ENCODE measurements at regions not wholly inside any gene's neighbourhood (a gene's known extent, or its start where the extent isn't known, plus 50 kb on each side); places are given as distances from the start of the nearest gene placed in this dataset.

DNA sequence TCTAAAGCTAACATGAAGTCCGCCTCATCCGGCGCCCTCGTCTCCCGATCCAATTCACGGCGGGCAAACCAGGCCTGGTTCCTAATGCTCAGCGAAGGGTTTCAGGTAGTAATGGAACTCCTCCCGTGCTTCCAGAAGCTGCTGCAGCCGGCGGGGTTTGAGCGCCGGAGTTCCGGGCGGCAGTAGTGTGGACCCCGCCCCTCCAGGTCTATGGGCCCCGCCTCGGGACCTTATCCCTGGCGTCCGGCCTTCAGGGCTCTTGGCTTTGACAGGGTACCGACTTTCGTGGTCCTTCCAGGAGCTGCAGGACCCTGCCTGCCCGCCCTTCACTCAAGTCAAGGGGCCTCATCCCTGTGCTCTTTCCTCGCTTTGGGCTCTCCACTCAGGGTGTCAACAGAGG, 304.1 kb downstream of the FAM72C start:
- TF ChIP-seq, protein P1, sequence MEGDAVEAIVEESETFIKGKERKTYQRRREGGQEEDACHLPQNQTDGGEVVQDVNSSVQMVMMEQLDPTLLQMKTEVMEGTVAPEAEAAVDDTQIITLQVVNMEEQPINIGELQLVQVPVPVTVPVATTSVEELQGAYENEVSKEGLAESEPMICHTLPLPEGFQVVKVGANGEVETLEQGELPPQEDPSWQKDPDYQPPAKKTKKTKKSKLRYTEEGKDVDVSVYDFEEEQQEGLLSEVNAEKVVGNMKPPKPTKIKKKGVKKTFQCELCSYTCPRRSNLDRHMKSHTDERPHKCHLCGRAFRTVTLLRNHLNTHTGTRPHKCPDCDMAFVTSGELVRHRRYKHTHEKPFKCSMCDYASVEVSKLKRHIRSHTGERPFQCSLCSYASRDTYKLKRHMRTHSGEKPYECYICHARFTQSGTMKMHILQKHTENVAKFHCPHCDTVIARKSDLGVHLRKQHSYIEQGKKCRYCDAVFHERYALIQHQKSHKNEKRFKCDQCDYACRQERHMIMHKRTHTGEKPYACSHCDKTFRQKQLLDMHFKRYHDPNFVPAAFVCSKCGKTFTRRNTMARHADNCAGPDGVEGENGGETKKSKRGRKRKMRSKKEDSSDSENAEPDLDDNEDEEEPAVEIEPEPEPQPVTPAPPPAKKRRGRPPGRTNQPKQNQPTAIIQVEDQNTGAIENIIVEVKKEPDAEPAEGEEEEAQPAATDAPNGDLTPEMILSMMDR (IDR thresholded peaks at IDR 0.05 in 4 of 5, conservative IDR thresholded peaks at IDR 0.05 in 1 of 5) = no peak
- TF ChIP-seq POLR2A (IDR thresholded peaks at IDR 0.05) = no peak

Measured in gastrocnemius medialis (tissue), 4 donors.